ENCODE measurements at regions not wholly inside any gene's neighbourhood (a gene's known extent, or its start where the extent isn't known, plus 50 kb on each side); places are given as distances from the start of the nearest gene placed in this dataset.

GRCh38 chr9:96038914-96039313, 163.4 kb downstream of the ERCC6L2 start:
- Mint-ChIP-seq H3K27me3 (ENCODE audit: insufficient read depth) (peaks cover 37% of the 10 kb centered on the region), H3K4me1 (peaks cover 5% of the 10 kb centered on the region), H3K4me3 (no peak overlapping the region), H3K27ac (no peak overlapping the region), H3K36me3 (ENCODE audit: low read depth) (peaks cover 6% of the 10 kb centered on the region), H3K9me3 (peaks cover 36% of the 10 kb centered on the region)
- H3K9ac ChIP-seq (ENCODE audit: extremely low read depth, low read length, poor library complexity, severe bottlenecking) = no peak overlapping the region
- peaks cover 12% of the 10 kb centered on the region for H3K9me3 ChIP-seq (ENCODE audit: control insufficient read depth, low read length)
- WGBS, 2 experiments (ENCODE audit: insufficient coverage in 1 of 2, insufficient read length in 1 of 2) = 93 to 95% methylated on average over 4 to 6 of the region's 6 CpGs
- no peak overlapping the region for H3K27ac ChIP-seq (ENCODE audit: low read depth, low read length)
- no peaks in the 10 kb centered on the region for H3K4me1 ChIP-seq (ENCODE audit: control insufficient read depth, insufficient read depth, low read length)
- DNase-seq = no peak
- no peaks in the 10 kb centered on the region for H3K36me3 ChIP-seq (ENCODE audit: control insufficient read depth, insufficient read depth, low read length)
- no peaks in the 10 kb centered on the region for H3K27me3 ChIP-seq (ENCODE audit: control insufficient read depth, insufficient read depth, low read length, poor library complexity, severe bottlenecking)
- H3K4me3 ChIP-seq (ENCODE audit: low read length) = no peak overlapping the region
- TF ChIP-seq CTCF (conservative IDR thresholded peaks at IDR 0.05) = no peak

DNA sequence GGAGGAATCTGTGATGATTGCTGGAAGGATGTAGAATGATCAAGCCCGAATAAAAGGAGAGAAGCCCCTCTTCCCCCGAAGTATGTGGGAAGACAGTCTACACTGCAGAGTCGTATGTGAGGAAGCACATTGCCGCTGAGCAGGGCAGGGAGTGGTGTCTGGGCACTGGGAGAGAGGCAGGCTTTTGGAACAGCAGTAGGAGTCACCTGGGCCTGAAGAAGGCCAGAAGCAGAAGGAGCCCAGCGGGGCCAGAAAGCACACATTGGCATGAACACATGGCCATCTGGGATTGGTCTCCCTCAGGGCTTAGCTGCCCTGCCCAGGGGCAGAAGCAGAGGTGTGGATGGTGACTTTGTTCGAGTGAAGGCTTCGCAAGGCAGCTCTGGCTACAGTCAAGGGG, 162.8 kb downstream of the ERCC6L2 start:
- H3K27ac ChIP-seq (ENCODE audit: low read depth, low read length) = no peak overlapping the region
- peaks cover 36% of the 10 kb centered on the region for H3K9me3 Mint-ChIP-seq
- peaks cover 41% of the 10 kb centered on the region for H3K27me3 Mint-ChIP-seq (ENCODE audit: insufficient read depth)
- TF ChIP-seq CTCF (conservative IDR thresholded peaks at IDR 0.05) = no peak
- H3K4me3 ChIP-seq (ENCODE audit: low read length) = no peak overlapping the region
- no peak overlapping the region for H3K9ac ChIP-seq (ENCODE audit: extremely low read depth, low read length, poor library complexity, severe bottlenecking)
- H3K4me1 ChIP-seq (ENCODE audit: control insufficient read depth, insufficient read depth, low read length) = no peaks in the 10 kb centered on the region
- DNase-seq = no peak
- peaks cover 5% of the 10 kb centered on the region for H3K4me1 Mint-ChIP-seq
- peaks cover 6% of the 10 kb centered on the region for H3K36me3 Mint-ChIP-seq (ENCODE audit: low read depth)
- no peaks in the 10 kb centered on the region for H3K27me3 ChIP-seq (ENCODE audit: control insufficient read depth, insufficient read depth, low read length, poor library complexity, severe bottlenecking)
- H3K4me3 Mint-ChIP-seq = no peak overlapping the region
- peaks cover 12% of the 10 kb centered on the region for H3K9me3 ChIP-seq (ENCODE audit: control insufficient read depth, low read length)
- H3K36me3 ChIP-seq (ENCODE audit: control insufficient read depth, insufficient read depth, low read length) = no peaks in the 10 kb centered on the region
- no peak overlapping the region for H3K27ac Mint-ChIP-seq
- WGBS, 2 experiments (ENCODE audit: insufficient coverage in 1 of 2, insufficient read length in 1 of 2) = 89 to 97% methylated on average over 5 to 7 of the region's 7 CpGs

DNA sequence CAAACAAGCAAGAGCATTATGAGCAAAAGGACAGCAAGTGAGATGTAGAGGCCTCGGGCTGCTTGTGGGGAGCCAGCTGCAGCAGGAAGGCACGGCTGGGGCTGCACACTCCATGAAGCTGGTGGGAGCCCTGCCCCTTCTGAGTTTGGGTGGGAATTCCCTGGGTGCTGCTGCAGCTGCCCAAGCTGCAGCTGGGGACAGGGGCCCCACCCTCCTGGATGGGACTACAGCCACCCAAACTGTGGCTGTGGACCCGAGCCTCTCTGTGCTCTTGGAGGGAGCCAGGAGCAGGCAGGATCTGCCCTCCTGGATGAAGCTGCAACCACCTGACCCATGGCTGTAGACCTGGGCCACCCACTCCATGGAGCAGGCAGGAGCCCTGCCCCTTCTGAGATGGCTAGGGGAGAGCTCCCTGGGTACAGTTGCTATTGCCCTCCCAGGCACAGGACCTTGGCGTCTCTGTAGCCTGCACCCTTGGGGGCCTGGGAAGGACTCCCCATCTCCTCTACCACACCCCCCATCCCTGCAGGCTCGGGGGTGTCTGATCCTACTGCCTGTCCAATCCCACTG, 159.1 kb downstream of the ERCC6L2 start:
- H3K27me3 ChIP-seq (ENCODE audit: control insufficient read depth, insufficient read depth, low read length, poor library complexity, severe bottlenecking) = no peaks in the 10 kb centered on the region
- peaks cover 12% of the 10 kb centered on the region for H3K9me3 ChIP-seq (ENCODE audit: control insufficient read depth, low read length)
- Mint-ChIP-seq H3K4me3 (no peak overlapping the region), H3K4me1 (no peaks in the 10 kb centered on the region), H3K9me3 (peaks cover 36% of the 10 kb centered on the region), H3K27ac (no peak overlapping the region), H3K27me3 (ENCODE audit: insufficient read depth) (peaks cover 57% of the 10 kb centered on the region), H3K36me3 (ENCODE audit: low read depth) (peaks cover 4% of the 10 kb centered on the region)
- no peak overlapping the region for H3K4me3 ChIP-seq (ENCODE audit: low read length)
- H3K36me3 ChIP-seq (ENCODE audit: control insufficient read depth, insufficient read depth, low read length) = no peaks in the 10 kb centered on the region
- no peaks in the 10 kb centered on the region for H3K4me1 ChIP-seq (ENCODE audit: control insufficient read depth, insufficient read depth, low read length)
- H3K27ac ChIP-seq (ENCODE audit: low read depth, low read length) = no peak overlapping the region
- 88 to 94% methylated on average over 5 of the region's 5 CpGs for WGBS, 2 experiments (ENCODE audit: insufficient coverage in 1 of 2, insufficient read length in 1 of 2)
- H3K9ac ChIP-seq (ENCODE audit: extremely low read depth, low read length, poor library complexity, severe bottlenecking) = no peak overlapping the region
- DNase-seq = no peak
- no peak for TF ChIP-seq CTCF (conservative IDR thresholded peaks at IDR 0.05)

Data from endodermal cell (in vitro differentiated cells).